ENCODE measurements at regions not wholly inside any gene's neighbourhood (a gene's known extent, or its start where the extent isn't known, plus 50 kb on each side); places are given as distances from the start of the nearest gene placed in this dataset.
"Not testable (repeated sequence)": the region's sequence is repeated elsewhere in the genome, so short reads cannot be mapped to it uniquely, and the experiment has no call there.

DNA sequence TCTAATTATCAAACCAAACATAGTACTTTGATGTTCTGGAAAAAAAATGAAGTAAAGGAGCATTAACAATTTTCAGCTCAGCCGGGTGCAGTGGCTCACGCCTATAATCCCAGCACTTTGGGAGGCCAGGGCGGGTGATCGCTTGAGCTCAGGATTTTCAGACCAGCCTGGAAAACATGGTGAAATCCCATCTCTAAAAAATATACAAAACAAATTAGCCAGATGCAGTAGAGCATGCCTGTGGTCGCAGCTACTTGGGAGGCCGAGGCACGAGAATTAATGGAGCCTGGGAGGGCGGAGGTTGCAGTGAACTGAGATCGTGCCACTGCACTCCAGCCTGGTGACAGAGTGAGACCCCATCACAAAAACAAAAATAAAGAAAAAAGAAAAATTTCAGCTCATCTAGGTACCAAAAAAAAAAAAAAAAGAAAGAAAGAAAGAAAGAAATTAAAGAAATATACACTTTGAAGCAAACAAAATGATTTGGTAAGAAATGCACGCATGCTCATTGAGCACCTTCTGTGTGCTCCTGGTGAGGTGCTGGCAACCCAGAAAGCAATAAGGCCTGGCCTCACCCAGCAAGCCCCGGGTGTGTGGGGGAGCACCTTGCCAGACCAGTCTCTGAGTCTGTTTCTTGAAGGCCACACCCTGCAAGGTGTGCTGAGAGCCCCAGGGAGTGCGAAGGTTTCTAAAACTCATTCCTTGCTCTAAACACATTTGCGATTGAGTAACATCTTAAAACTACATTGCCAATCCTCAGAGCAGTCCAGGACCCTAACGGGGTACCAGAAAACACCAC, 133.5 kb downstream of the TFCP2L1 start:
- Mint-ChIP-seq H3K9me3 (no peaks in the 10 kb centered on the region), H3K27ac (no peak overlapping the region), H3K4me3 (no peak overlapping the region), H3K36me3 (ENCODE audit: low read depth) (no peaks in the 10 kb centered on the region), H3K4me1 (no peaks in the 10 kb centered on the region), H3K27me3 (peaks cover 3% of the 10 kb centered on the region)
- DNase-seq: no peak
- intact Hi-C loops (cut with micrococcal nuclease): no loop called here

DNA sequence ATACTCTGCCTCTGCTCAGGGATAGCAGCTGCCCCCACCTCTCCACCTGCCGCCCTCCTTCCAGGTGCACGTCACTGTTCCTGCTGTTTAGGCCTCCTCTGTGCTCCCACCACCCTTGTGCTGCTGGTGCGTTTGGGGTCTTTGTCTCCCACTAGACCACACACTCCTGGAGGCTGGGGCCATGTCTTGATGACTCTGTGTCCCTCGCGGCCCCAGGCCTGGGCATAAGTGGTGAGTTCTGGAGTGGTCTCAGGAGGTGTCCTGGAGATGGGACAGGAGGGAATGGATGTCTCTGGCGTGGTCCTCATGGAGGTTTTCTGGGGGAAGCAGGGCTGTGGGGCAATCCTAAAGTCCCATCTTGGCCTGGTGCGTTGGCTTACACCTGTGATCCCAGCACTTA, 132.1 kb downstream of the TFCP2L1 start:
- H3K27ac Mint-ChIP-seq: no peak overlapping the region
- H3K4me3 Mint-ChIP-seq: no peak overlapping the region
- peaks cover 3% of the 10 kb centered on the region for H3K27me3 Mint-ChIP-seq
- intact Hi-C loops (cut with micrococcal nuclease): no loop called here
- no peak for DNase-seq
- H3K36me3 Mint-ChIP-seq (ENCODE audit: low read depth): no peaks in the 10 kb centered on the region
- H3K9me3 Mint-ChIP-seq: peaks cover under 1% of the 10 kb centered on the region
- no peaks in the 10 kb centered on the region for H3K4me1 Mint-ChIP-seq

DNA sequence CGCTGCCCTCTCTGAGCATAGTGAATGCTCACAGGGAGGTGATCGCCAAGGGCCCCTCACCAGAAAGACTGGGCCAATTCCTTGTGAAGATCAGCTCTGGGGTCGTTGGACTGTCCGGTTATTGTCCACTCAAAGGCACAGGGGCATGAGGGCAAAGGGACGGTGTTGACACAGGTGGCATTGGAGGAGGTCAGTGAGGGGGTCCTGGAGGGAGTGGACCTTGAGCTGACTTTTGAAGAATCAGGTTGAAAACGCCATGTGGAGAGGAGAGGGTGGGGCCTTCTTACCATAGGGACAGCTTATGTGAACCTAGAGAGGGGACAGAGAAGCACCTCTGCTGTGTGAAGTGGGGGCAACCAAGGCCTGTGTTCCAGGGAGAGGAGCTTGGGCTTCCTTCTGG, 131.5 kb downstream of the TFCP2L1 start:
- Mint-ChIP-seq H3K4me3 (no peak overlapping the region), H3K27me3 (peaks cover 3% of the 10 kb centered on the region), H3K36me3 (ENCODE audit: low read depth) (no peaks in the 10 kb centered on the region), H3K4me1 (no peaks in the 10 kb centered on the region), H3K27ac (no peak overlapping the region), H3K9me3 (peaks cover 5% of the 10 kb centered on the region)
- intact Hi-C loops (cut with micrococcal nuclease): no loop called here
- no peak for DNase-seq

DNA sequence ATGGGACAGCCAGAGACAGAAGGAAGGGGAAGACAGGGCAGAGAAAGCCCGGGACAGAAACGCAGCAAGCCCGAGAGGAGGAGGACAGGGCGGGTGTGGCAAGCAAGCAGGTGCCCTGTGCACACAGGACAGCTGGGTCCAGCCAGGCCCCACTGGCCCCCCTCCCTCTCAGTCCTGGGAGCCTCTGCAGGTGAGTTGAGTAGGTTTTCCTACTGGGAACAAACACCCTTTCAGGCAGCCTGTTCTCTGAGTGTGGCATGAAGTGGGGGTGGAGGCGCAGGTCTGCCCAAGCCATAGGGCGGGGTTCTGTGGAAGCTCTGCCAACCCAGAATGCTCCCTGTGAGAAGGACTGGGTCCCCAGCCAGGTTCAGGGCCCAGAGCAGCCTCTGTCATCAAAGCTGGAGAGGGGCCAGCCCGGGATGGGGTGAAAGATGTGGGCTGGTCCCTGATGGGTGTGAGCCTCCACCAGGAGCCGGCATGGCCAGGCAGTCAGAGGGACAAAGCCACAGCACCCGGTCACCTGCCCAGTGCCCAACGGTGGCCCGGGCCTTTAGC, 129.4 kb downstream of the TFCP2L1 start:
- Mint-ChIP-seq H3K27me3 (no peaks in the 10 kb centered on the region), H3K27ac (no peak overlapping the region)
- intact Hi-C loops (cut with micrococcal nuclease): no loop called here

GRCh38 chr2:121157481-121157880, 127.5 kb downstream of the TFCP2L1 start:
- H3K4me1 Mint-ChIP-seq; H3K9me3 Mint-ChIP-seq; H3K4me3 Mint-ChIP-seq; DNase-seq; H3K27me3 Mint-ChIP-seq; H3K27ac Mint-ChIP-seq; H3K36me3 Mint-ChIP-seq (ENCODE audit: low read depth); intact Hi-C loops (cut with micrococcal nuclease): not testable (repeated sequence)

More for the DNA sequence above, 129.4 kb downstream of the TFCP2L1 start:
- H3K9me3 Mint-ChIP-seq: peaks cover 5% of the 10 kb centered on the region
- DNase-seq: no peak
- no peak overlapping the region for H3K4me3 Mint-ChIP-seq
- no peaks in the 10 kb centered on the region for H3K4me1 Mint-ChIP-seq
- no peaks in the 10 kb centered on the region for H3K36me3 Mint-ChIP-seq (ENCODE audit: low read depth)

- intact Hi-C loops (cut with micrococcal nuclease): no loop called here
- H3K9me3 Mint-ChIP-seq: peaks cover 5% of the 10 kb centered on the region
- H3K36me3 Mint-ChIP-seq (ENCODE audit: low read depth): no peaks in the 10 kb centered on the region
- H3K4me3 Mint-ChIP-seq: no peak overlapping the region
- no peak for DNase-seq
- no peak overlapping the region for H3K27ac Mint-ChIP-seq
- no peaks in the 10 kb centered on the region for H3K4me1 Mint-ChIP-seq
- H3K27me3 Mint-ChIP-seq: no peaks in the 10 kb centered on the region
Observed at GRCh38 chr2:121159291-121160071, 125.5 kb downstream of the TFCP2L1 start.

- DNase-seq: no peak
- Mint-ChIP-seq H3K4me3 (no peak overlapping the region), H3K4me1 (no peaks in the 10 kb centered on the region), H3K27ac (no peak overlapping the region), H3K9me3 (peaks cover 5% of the 10 kb centered on the region), H3K36me3 (ENCODE audit: low read depth) (no peaks in the 10 kb centered on the region), H3K27me3 (no peaks in the 10 kb centered on the region)
- intact Hi-C loops (cut with micrococcal nuclease): no loop called here
Observed at GRCh38 chr2:121160366-121160765, 124.6 kb downstream of the TFCP2L1 start.

GRCh38 chr2:121161272-121161671, 123.7 kb downstream of the TFCP2L1 start:
- H3K9me3 Mint-ChIP-seq: peaks cover 5% of the 10 kb centered on the region
- no peaks in the 10 kb centered on the region for H3K36me3 Mint-ChIP-seq (ENCODE audit: low read depth)
- no peaks in the 10 kb centered on the region for H3K27me3 Mint-ChIP-seq
- intact Hi-C loops (cut with micrococcal nuclease): no loop called here
- DNase-seq: no peak
- no peak overlapping the region for H3K27ac Mint-ChIP-seq
- H3K4me1 Mint-ChIP-seq: no peaks in the 10 kb centered on the region
- no peak overlapping the region for H3K4me3 Mint-ChIP-seq

DNA sequence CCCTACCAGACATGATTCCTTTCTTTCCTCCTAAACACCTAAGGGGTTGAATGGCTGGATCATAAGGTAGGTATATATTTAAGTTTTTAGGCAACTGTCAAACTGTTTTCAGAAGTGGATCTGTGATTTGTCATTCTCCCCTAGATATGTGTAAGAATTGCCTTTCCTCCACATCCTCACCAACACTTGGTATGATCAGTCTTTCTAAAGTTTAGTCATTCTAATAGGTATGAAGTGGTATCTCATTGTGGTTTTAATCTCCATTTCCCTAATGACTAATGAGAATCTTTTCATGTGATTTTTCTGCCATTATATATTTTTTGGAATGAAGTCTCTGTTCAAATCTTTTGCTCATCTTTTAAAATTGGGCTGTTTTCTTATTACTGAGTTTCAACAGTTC, 122.1 kb downstream of the TFCP2L1 start:
- Mint-ChIP-seq H3K4me3 (no peak overlapping the region), H3K27me3 (no peaks in the 10 kb centered on the region), H3K27ac (no peak overlapping the region), H3K36me3 (ENCODE audit: low read depth) (no peaks in the 10 kb centered on the region), H3K9me3 (peaks cover 4% of the 10 kb centered on the region), H3K4me1 (no peaks in the 10 kb centered on the region)
- intact Hi-C loops (cut with micrococcal nuclease): no loop called here
- no peak for DNase-seq

DNA sequence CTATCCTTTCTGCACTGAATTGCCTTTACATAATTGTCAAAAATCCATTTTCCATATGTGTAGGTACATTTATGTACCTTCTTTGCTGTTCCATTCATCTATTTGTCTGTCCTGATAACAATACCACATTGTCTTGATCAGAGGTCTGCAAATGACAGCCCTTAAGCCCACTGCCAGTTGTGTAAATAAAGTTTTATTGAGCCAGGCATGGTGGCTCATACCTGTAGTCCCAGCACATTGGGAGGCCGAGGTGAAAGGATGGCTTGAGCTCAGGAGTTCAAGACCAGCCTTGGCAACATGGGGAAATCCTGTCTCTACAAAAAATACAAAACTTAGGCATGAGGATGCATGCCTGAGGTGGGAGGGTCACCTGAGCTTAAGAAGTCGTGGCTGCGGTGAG, 121.0 kb downstream of the TFCP2L1 start:
- Mint-ChIP-seq H3K4me3 (no peak overlapping the region), H3K4me1 (no peaks in the 10 kb centered on the region), H3K27ac (no peak overlapping the region), H3K36me3 (ENCODE audit: low read depth) (no peaks in the 10 kb centered on the region), H3K9me3 (no peaks in the 10 kb centered on the region), H3K27me3 (no peaks in the 10 kb centered on the region)
- intact Hi-C loops (cut with micrococcal nuclease): no loop called here
- DNase-seq: no peak

- Mint-ChIP-seq H3K4me1 (no peaks in the 10 kb centered on the region), H3K9me3 (no peaks in the 10 kb centered on the region), H3K36me3 (ENCODE audit: low read depth) (no peaks in the 10 kb centered on the region), H3K27ac (no peak overlapping the region), H3K27me3 (no peaks in the 10 kb centered on the region), H3K4me3 (no peak overlapping the region)
- intact Hi-C loops (cut with micrococcal nuclease): no loop called here
- no peak for DNase-seq
Observed at GRCh38 chr2:121165038-121165542, 119.9 kb downstream of the TFCP2L1 start.

All from activated CD4-positive, alpha-beta T cell treated with anti-CD3 and anti-CD28 coated beads, Interleukin-2, amount 10 ng/mL, durations not matched to agents 24 days and 14 days (primary cell).